ENCODE measurements at regions not wholly inside any gene's neighbourhood (a gene's known extent, or its start where the extent isn't known, plus 50 kb on each side); places are given as distances from the start of the nearest gene placed in this dataset.

DNA sequence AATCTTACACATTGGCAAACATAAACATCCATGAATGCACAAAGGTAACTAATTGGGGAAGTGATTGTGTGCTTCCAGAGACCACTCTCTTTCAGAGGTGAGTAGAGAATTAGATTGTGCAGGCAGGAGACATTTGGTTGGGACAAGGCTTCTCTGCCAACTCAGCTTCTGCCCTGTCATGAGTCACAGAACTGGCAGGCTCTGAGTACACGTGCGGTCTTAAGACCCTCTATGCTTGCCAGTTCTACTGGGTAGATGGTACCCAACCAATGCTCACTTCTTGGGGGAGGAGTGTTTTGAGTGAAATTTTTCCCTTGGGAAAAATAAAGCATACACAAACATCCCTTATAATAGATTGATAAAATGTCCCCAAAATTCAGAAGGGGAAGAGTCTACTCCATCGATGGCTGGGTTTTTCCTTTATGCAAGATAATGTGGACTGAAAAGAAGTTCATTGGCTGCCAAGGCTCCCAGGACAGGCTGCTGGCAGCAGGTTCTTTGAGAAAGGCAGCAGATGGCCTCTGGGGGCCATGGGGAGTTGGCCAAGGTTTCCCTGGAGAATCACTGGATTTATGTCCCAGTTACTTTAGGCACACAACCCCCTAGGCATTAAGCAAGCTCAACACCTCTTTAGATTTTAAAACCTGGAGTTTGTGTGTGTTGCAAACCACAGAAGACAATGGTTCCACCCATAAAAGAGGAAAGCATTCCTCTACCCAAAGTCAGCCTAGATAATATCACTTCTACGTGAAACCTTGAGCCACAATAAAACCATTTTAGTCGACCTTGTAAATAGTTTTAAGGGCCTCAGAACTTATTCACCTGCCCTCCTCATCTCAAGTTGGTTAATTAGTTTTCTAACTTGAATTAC, 417.0 kb downstream of the TXNL1 start:
- TF ChIP-seq, protein P1, sequence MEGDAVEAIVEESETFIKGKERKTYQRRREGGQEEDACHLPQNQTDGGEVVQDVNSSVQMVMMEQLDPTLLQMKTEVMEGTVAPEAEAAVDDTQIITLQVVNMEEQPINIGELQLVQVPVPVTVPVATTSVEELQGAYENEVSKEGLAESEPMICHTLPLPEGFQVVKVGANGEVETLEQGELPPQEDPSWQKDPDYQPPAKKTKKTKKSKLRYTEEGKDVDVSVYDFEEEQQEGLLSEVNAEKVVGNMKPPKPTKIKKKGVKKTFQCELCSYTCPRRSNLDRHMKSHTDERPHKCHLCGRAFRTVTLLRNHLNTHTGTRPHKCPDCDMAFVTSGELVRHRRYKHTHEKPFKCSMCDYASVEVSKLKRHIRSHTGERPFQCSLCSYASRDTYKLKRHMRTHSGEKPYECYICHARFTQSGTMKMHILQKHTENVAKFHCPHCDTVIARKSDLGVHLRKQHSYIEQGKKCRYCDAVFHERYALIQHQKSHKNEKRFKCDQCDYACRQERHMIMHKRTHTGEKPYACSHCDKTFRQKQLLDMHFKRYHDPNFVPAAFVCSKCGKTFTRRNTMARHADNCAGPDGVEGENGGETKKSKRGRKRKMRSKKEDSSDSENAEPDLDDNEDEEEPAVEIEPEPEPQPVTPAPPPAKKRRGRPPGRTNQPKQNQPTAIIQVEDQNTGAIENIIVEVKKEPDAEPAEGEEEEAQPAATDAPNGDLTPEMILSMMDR (IDR thresholded peaks at IDR 0.05), result no peak
- no peak for TF ChIP-seq POLR2A (IDR thresholded peaks at IDR 0.05)
